NCI-H345 treated with DMSO at 0.1 percent for 48 hours (cell line): ENCODE measurements at regions not wholly inside any gene's neighbourhood (a gene's known extent, or its start where the extent isn't known, plus 50 kb on each side); places are given as distances from the start of the nearest gene placed in this dataset.
"Not testable (repeated sequence)": the region's sequence is repeated elsewhere in the genome, so short reads cannot be mapped to it uniquely, and the experiment has no call there.

Experiments used
- DNase-seq: peaks from one replicate; lab custom pipeline; 2025; ENCODE audit not compliant: unreplicated experiment; lab: John Stamatoyannopoulos, UW

GRCh38 chr4:27628609-27629008 is 768.0 kb downstream of the STIM2 start:
- DNase-seq: no peak

GRCh38 chr4:27629532-27630225 is 769.0 kb downstream of the STIM2 start:
- no peak for DNase-seq

DNA sequence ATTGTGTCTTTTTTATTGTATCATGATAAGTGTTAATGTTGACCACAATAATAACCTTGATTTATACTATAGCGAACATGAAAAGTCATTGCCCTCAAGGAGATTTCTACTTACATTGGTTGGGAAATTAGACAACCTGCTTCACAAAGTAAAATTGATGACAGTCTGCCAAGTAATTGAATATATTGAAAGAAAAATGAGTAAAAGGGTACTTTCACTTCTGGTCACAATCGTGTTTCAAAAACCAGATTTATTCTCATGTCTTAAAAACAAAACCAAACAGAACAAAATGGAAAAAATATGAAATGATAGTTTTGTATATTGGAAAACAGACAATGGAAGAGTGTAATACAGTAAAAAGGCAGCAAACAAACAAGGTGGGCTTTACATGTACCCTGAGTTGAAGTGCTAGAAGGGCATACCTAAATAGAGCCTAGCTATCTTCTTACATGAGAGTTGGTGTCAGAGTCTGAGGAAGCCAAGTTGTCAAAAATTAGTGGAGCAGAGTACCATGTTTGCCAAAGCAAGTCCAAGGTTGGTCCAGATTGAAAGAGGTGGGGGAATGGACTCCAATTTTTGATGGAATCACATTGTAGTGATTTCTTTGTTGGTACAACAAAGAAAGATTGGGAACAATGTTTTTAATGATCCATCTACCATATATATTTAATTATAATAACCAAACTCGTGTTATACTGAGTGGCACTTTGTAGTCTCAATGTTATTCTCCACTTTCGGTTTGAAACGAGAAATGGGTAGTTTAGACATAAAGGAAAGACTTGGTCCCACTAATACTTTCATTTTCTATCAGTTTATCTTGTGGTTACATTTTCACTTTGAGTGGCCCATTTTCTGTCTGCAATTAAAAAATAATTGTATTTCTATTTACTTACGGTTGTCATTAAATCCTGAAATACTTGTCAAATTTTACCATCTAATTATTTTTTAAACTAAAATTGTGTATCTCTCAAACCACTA is 775.6 kb downstream of the STIM2 start:
- DNase-seq: no peak

DNA sequence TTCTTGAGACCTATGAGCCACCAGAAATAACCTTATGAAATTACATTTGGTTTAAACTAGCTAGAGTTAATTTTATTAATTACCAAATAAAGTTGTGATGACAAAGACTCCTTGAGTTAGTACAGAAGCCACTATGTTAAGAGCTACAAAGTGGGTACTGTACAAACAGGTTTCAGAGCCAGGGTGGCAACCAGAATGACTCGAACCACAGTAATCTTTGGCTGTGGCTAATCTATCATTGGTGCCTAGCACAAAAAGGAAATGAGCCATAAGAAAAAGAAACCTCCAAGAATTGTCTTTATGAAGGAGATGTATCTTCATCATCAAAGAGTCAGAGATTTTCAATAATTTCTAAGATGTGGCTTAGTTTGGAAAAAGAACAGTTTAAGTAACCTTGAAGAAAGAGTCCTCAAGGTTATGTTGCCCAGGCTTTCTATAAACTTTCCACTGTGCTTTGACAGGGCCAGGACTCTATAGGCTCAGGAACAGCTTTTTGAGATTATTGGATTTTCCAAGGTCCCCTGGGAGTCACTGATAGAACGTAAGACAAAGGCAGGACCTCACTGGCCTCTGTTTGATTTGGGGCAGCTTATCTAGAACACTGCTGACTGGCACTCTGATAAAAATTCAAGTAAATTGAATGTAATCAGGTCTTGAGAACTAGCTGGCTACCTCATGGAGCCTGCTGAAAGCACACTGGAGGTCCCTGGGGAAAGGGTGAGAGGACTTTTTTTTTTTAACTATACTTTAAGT is 777.7 kb downstream of the STIM2 start:
- no peak for DNase-seq

GRCh38 chr4:27643101-27643500 is 782.5 kb downstream of the STIM2 start:
- DNase-seq: no peak

DNA sequence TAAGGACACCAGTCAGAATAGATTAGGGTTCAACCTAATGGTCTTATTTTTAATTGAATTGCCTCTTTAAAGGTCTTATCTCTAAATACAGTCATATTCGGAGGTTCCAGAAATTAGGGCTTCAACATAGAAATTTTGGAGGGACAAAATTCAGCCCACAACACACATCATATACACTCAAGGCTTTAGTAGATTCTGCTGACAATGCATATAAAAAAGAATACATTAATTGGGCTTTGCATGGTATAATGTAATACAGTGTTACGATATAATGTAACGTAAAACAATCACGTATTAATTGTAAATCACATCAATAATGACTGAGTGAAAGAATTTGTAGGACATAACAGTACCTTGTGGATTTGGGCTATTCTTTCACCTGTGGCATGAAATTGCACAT is 787.8 kb downstream of the STIM2 start:
- no peak for DNase-seq

GRCh38 chr4:27662426-27662825 is 801.8 kb downstream of the STIM2 start:
- no peak for DNase-seq

- DNase-seq: no peak
Observed at GRCh38 chr4:27666943-27667342, 806.3 kb downstream of the STIM2 start.

DNA sequence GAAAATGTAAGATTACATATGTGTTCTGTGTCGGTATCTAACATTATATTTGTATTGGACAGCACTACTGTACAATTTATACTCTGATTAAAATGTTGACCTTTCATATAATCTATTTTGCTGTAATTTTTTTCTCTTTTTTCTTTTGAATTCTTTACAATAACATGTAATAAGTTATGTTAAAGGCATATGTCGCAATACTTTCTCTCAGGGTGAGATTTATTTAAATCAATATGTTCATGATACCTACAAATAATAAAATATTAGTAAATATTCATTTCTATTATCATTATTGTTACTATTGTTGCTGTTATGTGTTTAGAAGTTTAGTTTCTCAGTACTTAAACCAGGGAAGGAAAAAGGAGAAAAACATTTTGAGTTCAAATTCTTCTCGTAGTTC is 807.4 kb downstream of the STIM2 start:
- DNase-seq: no peak

DNA sequence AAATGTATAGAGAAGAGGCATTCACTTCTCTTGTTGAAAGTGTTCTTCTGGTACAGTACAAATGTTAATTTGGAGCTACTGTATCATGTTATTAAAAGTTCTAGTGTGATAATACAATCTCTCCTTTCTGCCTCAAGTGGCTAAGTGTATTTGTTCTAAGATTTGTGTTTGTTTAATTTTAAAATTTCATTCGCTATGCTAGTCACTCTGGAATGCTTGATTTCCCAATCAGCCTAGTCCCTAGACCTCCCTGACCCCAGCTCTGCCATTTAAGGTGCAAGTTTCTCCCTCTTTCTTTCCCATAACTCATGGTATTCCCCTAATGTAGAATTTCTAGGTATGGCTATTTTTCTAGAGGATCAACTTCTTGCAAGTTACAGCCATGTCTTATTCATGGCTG is 817.4 kb downstream of the STIM2 start:
- DNase-seq: no peak

- DNase-seq: peak; percentile 40
Observed at GRCh38 chr4:27684610-27685011, 824.0 kb downstream of the STIM2 start.

DNA sequence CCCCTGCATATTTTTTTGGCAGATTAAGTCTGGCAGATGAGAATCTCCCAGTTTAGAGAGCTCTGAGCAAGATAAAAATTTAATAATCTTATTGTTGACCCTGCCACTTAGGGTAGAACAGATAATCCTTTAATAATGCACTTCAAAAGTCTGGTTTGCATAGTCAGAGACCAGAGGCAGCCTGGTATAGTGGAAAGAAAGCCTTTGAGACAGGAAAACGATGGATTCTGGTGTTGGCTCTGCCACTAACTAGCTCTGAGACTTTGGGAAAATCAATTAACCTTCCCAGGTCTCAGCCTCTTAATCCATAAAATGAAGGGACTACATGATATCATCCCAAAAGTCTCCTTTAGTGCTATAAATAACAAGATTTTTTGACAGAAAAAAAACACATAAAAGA is 824.5 kb downstream of the STIM2 start:
- no peak for DNase-seq

DNA sequence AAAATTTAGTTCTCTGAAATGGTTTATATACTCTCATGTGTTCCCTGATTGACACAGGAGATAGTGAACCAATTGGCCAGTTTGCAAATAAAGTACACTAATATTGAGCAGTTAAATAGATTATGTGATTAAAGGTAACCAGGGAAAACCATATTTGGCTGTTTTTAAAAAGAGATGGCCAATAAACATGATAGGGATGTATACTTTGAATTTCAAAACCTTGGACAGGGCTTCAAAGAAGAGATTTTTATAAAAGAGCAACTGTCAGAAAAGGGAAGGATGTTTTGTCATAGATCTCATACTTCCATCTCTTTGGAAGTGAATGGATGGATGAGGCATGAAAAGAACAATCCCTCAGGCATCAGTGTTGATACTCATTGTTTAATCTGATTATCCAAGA is 825.3 kb downstream of the STIM2 start:
- DNase-seq: no peak

GRCh38 chr4:27692158-27692557 is 831.5 kb downstream of the STIM2 start:
- no peak for DNase-seq

- DNase-seq: no peak
Observed at GRCh38 chr4:27692868-27693634, 832.4 kb downstream of the STIM2 start.

DNA sequence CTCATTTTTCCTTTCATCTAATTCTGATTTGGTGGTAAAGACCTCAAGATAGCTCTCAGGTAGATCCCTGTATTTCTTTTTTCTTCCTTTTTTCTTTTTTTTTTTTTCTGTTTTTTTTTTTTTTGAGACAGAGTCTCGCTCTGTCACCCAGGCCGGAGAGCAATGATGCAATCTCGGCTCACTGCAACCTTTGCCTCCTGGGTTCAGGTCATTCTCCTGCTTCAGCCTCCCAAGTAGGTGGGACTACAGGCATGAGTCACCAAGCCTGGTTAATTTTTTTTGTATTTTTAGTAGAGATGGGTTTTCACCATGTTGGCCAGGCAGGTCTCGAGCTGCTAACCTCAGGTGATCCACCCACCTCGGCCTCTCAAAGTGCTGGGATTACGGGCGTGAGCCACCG is 835.6 kb downstream of the STIM2 start:
- not testable (repeated sequence) for DNase-seq

- DNase-seq: no peak
Observed at GRCh38 chr4:27701606-27702005, 841.0 kb downstream of the STIM2 start.

GRCh38 chr4:27702730-27703431 is 842.2 kb downstream of the STIM2 start:
- peak; percentile 44 for DNase-seq

DNA sequence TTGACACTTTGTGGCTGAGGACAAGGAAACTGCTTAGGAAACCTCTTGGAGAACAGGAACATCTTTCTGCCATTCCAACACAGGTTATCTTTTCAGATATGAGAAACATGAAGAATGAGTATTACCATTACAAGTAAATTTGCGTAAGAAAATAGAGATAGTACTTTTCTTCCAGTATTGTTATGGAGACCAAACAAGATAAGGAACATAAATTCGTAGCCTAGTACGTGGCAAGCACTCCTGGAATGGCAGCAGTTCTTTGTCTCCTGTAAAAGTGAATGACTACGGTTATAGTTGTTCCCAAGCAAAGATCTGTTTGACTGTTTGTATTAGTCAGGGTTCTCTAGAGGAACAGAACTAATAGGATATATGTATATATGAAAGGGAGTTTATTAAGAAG is 843.1 kb downstream of the STIM2 start:
- no peak for DNase-seq

- no peak for DNase-seq
Observed at GRCh38 chr4:27711041-27711440, 850.4 kb downstream of the STIM2 start.
